HG02588 (cell line): ENCODE measurements at regions not wholly inside any gene's neighbourhood (a gene's known extent, or its start where the extent isn't known, plus 50 kb on each side); places are given as distances from the start of the nearest gene placed in this dataset.

Experiments
- ATAC-seq: cut with Tn5 transposase; IDR thresholded peaks from one replicate; pipeline ENCODE4 v1.9.1; 2021; ENCODE audit warnings: mild to moderate bottlenecking, moderate library complexity; ENCODE audit not compliant: unreplicated experiment

GRCh38 chr11:80636999-80637398 lies 1196.2 kb upstream of the TENM4 start:
- no peak for ATAC-seq

- no peak for ATAC-seq
Observed at GRCh38 chr11:80635178-80635577, 1194.3 kb upstream of the TENM4 start.

GRCh38 chr11:80632691-80633090 lies 1191.9 kb upstream of the TENM4 start:
- no peak for ATAC-seq

- no peak for ATAC-seq
Observed at GRCh38 chr11:80632156-80632555, 1191.3 kb upstream of the TENM4 start.

DNA sequence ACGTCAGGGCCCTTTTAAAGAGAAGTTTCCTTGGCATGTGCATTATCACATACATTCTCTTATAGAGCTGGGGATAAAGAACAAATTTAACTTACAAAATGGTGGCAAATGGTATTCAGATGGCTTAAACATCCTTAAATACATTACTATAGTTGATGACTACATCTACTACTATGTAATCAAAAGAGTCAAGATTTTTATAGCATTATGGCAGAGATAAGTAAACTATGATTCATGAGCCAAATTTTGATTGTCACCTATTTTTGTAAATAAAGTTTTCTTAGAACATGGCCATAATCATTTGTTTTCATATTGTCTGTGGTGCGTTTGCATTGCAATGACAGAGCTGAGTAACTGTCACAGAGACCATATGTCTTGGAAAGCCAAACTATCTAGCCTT lies 1188.6 kb upstream of the TENM4 start:
- no peak for ATAC-seq

DNA sequence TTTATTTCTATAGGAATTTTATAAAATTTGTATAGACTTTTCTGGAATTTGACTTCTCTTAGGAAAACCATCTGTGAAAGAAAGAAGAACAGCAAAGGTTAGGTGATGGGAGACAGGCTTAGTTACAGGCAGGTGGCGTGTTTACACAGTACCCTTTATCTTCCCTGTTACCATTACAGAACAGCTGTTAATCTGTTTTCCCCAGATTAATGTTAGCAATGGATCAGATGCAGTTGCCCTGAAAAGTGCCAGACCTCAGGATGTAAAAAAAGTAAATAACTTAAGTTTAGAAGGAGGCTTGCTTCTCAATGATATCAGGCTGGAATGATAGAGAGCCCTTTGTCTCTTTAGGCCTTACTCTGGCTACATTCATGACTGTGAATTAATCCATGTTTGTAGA lies 1186.5 kb upstream of the TENM4 start:
- no peak for ATAC-seq

GRCh38 chr11:80626721-80627120 lies 1185.9 kb upstream of the TENM4 start:
- no peak for ATAC-seq

DNA sequence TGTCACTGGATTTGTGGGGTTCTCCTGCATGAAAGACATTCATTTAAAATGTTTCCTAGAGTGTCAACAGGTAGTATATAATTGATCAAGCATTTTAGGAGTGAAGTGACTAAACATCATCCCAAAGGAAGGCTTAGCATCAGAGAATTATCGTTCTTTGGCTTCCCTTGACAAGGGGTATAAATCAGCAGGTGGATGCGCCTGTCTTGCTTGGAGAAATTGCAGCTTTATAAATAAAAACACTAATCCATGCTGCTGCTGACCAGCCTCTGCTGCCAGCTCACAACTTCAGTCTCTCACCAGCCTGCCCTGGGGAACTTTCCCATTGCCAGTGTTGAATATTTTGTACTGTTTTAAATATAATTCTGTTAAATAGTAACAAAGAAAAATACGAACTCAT lies 1184.7 kb upstream of the TENM4 start:
- no peak for ATAC-seq

- no peak for ATAC-seq
Observed at GRCh38 chr11:80621871-80622270, 1181.0 kb upstream of the TENM4 start.

- ATAC-seq = no peak
Observed at GRCh38 chr11:80620867-80621266, 1180.0 kb upstream of the TENM4 start.

DNA sequence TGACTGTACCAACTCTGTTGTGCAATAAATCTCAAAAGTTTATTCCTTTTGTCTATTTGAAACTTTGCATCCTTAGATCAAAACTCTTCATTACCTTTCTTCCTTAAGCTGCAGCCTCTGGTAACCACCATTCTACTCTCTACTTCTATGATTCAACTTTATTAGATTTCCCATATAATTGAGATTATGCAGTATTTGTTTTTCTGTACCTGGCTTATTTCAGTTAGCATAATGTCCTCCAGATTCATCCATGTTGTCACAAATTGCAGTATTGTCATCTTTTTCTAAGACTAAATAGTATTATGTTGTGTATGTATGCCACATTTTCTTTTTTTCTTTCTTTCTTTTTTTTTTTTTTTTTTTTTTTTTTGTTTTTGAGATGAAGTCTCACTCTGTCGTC lies 1176.3 kb upstream of the TENM4 start:
- no peak for ATAC-seq

DNA sequence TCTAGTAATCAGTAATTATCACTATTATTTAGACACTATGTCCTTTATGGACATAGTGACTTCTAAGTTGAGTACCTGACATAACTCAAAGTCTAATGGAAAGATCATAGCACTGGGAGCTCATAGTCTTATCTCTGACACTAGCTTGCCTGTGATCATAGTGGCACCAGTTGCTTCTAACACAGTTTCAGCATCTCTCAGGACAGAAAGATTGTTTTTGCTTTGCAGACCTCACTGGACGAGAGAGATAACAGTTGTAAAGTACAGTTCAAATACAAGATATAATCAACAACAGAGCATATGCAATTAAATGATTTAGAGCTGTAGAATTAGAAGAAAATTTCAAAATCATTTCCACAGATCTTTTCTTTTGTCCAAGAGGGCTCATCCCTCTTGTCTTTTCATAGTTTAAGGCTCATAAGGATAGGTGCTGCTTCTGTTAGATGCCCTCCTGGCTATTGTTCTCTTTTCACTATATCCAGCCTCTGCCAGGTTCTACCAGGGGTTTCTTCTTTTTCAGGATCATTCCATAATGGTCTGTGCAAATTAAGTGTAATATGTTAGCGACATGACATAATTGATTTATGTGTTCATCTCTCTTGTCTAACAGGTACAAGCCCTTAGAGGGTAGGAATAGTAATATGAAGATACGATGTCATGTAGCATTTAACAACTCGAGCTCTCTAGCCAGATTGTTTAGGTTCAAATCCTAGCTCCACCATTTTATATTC lies 1175.4 kb upstream of the TENM4 start:
- ATAC-seq = no peak

DNA sequence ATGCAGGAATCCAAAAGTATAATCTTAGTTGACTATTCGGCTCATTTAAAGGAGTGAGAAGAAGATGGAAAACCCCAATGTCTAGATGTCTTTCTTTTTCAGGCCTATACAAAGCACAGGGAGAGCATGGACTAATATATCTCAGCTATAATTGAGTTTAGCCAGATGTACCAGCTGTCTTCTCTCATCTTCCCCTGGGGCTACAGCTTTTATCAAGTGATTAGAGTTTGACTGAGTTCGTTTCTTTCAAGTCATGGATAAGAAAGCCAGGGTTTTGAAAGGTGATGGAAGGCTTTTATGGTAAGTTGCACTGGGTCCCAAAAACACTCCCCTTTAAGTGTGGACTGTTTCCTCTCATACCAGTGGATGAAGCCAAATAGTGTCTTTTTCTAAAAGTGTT lies 1172.8 kb upstream of the TENM4 start:
- no peak for ATAC-seq

- ATAC-seq = no peak
Observed at GRCh38 chr11:80610516-80610915, 1169.7 kb upstream of the TENM4 start.

DNA sequence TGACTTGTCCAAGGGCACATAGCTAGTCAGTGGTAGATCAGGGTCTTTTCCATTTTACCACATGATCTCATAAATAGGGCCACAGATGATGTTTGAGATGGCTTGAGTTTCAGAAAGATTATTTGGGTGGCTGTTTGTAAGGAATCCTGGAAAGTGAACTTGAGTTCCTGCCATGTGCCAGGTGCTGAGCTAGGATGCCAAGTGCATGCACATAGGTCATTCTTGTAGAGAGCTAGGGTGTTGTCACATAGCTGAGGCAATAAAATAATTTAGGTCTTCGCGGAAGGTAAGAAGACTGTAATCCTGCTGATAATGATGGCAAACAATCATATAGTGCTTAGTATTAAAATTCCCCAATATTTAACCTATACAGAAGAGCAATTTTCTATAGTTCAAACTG lies 1162.6 kb upstream of the TENM4 start:
- no peak for ATAC-seq

DNA sequence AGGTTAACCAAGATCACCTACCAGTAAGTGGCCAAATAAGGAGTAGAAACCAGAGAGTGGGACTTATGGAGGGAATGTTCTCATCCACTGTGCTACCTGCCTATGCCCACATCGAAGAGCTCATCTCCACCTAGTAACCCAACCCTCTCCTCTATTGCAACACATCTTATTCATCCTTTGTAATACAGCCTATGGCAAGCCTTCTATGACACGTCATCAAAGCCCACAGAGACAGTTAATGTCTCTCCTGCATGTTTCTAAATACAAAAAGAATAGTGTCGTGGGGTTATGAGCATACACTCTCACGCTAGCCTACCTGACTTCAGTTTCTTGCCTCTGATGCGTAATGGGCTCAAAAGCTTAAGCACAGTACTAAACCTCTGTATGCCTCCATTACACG lies 1158.1 kb upstream of the TENM4 start:
- ATAC-seq = no peak

GRCh38 chr11:80596291-80596810 lies 1155.5 kb upstream of the TENM4 start:
- ATAC-seq = no peak

GRCh38 chr11:80595011-80595410 lies 1154.2 kb upstream of the TENM4 start:
- no peak for ATAC-seq

DNA sequence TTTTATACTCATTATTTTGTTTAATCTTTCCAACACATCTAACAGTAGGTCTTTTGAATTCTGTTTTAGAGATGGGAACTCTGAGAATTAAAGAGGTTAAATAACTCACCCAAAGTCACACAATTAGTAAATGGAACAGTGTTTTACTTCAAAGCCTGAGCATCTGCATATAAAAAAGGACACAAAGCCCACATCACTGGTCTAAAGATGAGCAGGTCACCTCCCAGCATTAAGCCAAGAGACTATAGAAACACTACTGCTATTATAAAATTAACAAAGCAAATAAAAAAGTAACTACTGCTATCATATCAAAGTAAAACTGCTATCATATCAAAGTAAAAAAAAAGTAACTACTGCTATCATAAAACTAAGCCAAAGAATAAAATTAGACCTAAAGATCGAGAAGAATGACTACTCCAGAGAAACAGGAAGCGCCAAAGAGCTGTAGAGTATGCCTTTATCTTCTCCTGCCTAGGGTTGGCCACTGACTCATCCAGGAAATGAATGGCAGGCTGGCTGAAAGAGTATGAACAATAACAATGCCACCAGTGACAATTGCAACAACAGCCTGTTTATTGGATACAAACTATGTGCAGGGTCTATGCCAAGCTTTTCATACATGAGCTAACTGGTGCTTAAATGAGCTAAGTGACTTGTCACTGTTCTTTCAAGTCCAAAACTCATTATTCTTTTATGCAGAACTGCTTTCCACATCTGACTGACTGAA lies 1153.0 kb upstream of the TENM4 start:
- ATAC-seq = no peak

DNA sequence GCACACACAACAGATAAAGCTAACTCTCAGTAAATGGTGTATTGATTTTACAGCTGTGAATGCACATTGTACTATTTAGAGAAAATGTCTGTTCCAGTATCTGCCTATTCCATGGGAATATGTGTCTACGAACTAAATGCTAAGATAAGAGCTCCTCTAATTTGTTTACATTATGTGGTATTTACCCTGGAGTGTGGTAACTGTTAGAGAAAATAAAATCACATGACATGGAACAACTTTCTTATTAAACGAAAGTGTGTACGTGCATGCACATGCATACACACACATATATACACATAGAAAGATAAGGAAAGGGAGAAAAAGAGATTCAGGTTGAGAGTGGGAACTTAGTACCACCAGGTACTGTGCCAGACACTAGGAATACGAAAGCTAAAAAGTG lies 1151.7 kb upstream of the TENM4 start:
- no peak for ATAC-seq

DNA sequence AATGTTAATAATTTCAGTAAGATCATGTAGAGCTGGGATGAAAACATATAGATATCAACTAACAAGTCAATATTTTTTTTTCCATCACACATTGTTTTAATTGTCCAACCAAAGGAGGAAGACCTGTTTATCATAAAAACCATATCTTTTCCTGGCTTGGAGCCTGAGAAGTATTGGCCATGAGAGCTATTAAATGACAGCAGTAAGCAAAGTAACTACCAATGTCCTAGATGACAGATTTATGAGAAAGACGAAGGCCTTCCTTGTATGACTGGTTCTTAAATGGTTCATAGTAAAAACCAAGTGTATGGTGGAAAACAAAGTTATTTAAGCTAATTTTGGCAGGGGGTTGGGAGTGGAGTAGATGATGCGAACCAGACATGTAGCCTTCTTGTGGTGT lies 1147.1 kb upstream of the TENM4 start:
- ATAC-seq = no peak

- no peak for ATAC-seq
Observed at GRCh38 chr11:80586464-80586863, 1145.6 kb upstream of the TENM4 start.
